ENCODE measurements at regions not wholly inside any gene's neighbourhood (a gene's known extent, or its start where the extent isn't known, plus 50 kb on each side); places are given as distances from the start of the nearest gene placed in this dataset.

DNA sequence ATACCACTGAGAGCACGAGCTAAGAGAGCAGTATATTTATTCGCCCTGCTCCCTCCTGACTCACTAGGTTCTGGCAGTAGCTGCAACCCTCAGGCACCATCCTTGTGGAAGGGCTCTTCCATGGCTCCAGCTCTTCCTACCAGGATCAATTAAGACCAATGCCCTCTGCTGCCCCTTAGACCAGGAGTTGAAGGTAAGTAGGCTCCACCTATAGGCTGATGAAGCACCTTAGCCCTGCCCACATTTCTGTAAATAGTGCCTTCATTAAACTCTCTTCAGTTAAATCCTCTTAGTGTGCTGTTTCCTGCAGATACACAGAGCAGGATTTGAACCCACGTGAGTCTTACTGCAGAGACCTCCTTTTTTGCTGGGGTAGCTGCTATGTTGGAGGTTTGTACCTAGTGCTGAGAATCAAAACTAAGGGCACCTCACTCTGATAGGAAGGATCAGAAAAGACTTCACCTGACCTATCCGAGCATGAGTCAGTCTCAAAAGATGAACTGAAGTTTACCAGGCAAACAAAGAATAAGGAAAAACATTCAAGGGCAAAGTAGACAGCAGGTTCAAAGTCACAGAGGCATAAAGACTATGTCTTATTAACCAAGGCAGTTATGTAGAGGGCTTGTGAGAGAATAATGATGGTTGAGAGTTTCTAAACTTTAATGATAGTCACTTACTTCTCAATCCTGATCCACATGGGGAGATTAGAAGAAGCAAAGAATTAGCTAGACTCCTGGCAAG lies 56.9 kb upstream of the BEND6 start:
- CTCF ChIA-PET = no interaction called here
- POLR2A ChIA-PET = no interaction called here
- intact Hi-C loops (cut with micrococcal nuclease) = no loop called here
- H3K9me3 Mint-ChIP-seq = no peaks in the 10 kb centered on the region
- ATAC-seq (ENCODE audit: low read depth) = no peak
- H3K36me3 Mint-ChIP-seq (ENCODE audit: low read depth) = no peaks in the 10 kb centered on the region
- H3K4me3 Mint-ChIP-seq = no peak overlapping the region
- H3K27ac Mint-ChIP-seq = no peak overlapping the region
- H3K4me1 Mint-ChIP-seq = no peaks in the 10 kb centered on the region
- DNase-seq = no peak
- TF ChIP-seq, protein P1, sequence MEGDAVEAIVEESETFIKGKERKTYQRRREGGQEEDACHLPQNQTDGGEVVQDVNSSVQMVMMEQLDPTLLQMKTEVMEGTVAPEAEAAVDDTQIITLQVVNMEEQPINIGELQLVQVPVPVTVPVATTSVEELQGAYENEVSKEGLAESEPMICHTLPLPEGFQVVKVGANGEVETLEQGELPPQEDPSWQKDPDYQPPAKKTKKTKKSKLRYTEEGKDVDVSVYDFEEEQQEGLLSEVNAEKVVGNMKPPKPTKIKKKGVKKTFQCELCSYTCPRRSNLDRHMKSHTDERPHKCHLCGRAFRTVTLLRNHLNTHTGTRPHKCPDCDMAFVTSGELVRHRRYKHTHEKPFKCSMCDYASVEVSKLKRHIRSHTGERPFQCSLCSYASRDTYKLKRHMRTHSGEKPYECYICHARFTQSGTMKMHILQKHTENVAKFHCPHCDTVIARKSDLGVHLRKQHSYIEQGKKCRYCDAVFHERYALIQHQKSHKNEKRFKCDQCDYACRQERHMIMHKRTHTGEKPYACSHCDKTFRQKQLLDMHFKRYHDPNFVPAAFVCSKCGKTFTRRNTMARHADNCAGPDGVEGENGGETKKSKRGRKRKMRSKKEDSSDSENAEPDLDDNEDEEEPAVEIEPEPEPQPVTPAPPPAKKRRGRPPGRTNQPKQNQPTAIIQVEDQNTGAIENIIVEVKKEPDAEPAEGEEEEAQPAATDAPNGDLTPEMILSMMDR (IDR thresholded peaks at IDR 0.05) = no peak
- peaks cover 7% of the 10 kb centered on the region for H3K27me3 Mint-ChIP-seq

DNA sequence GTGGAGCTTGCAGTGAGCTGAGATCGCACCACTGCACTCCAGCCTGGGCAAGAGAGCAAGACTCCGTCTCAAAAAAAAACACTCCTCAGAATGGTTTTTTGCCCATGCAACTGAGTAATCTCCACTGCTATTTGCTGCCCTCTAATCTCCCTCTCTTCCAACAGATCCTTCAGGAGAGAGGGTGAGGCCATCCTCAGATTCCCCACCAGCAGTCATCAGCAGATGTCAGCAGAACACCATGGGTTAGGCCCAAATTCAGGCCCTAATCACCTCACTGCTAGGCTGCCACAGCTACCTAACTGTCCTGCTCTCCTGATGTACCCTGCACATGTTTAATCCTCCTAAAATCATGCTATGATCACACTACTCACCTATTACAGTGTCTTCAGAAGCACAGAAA lies 63.2 kb upstream of the BEND6 start:
- Mint-ChIP-seq H3K27me3 (no peaks in the 10 kb centered on the region), H3K27ac (no peak overlapping the region), H3K4me1 (no peaks in the 10 kb centered on the region), H3K36me3 (ENCODE audit: low read depth) (no peaks in the 10 kb centered on the region), H3K4me3 (no peak overlapping the region), H3K9me3 (no peaks in the 10 kb centered on the region)
- TF ChIP-seq, protein P1 (IDR thresholded peaks at IDR 0.05) = no peak
- intact Hi-C loops (cut with micrococcal nuclease) = no loop called here
- POLR2A ChIA-PET = interaction anchor here (0.9 kb wide), 1 partner anchor 9 kb away, joined by 3 read pairs; no protein-coding TSS in a partner anchor
- ATAC-seq (ENCODE audit: low read depth) = no peak
- CTCF ChIA-PET = interaction anchor here (0.6 to 3.1 kb wide), 3 partner anchors 10 to 424 kb away, joined by 4 to 16 read pairs (median 6); no protein-coding TSS in a partner anchor
- no peak for DNase-seq

DNA sequence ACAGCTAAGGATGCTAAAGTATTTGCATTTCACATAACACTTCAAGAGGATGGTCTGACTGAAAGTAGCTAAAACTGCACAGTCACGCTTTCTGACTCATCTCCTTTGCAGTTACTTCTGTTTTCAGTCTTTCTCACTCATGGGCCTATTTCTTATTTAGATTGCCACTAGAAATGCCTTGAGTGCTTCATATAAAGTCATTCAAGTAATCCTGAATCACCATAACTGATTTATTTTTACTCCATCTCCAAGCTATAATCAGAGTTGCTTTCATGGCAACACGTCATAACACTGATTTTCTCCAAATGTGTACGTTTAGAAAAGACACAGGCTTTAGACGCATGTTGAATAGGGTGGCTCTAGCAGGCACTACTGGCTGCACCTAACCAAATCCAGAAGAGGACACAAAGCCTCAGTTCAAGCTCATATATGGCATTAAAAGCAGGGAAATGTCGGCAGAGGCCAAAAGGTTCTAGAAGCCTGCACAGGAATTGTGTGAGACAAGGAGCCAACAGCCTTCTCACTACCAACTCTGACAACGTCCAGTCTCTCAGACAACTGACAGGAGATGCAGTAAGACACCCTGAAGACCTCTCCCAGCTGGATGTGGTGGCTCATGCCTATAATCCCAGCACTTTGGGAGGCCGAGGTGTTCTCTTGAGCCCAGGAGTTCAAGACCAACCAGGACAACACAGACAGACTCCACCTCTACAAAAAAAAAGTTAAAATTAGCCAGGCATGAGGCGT lies 64.1 kb upstream of the BEND6 start:
- TF ChIP-seq, protein P1 (IDR thresholded peaks at IDR 0.05) = no peak
- CTCF ChIA-PET = interaction anchor here (3.1 kb wide), 1 partner anchor 11 kb away, joined by 16 read pairs; no protein-coding TSS in a partner anchor
- H3K27ac Mint-ChIP-seq = no peak overlapping the region
- no peaks in the 10 kb centered on the region for H3K9me3 Mint-ChIP-seq
- POLR2A ChIA-PET = interaction anchor here (0.9 kb wide), 1 partner anchor 9 kb away, joined by 3 read pairs; no protein-coding TSS in a partner anchor
- intact Hi-C loops (cut with micrococcal nuclease) = no loop called here
- DNase-seq (no peak), ATAC-seq (ENCODE audit: low read depth) (no peak)
- no peaks in the 10 kb centered on the region for H3K4me1 Mint-ChIP-seq
- no peaks in the 10 kb centered on the region for H3K36me3 Mint-ChIP-seq (ENCODE audit: low read depth)
- no peak overlapping the region for H3K4me3 Mint-ChIP-seq
- no peaks in the 10 kb centered on the region for H3K27me3 Mint-ChIP-seq

DNA sequence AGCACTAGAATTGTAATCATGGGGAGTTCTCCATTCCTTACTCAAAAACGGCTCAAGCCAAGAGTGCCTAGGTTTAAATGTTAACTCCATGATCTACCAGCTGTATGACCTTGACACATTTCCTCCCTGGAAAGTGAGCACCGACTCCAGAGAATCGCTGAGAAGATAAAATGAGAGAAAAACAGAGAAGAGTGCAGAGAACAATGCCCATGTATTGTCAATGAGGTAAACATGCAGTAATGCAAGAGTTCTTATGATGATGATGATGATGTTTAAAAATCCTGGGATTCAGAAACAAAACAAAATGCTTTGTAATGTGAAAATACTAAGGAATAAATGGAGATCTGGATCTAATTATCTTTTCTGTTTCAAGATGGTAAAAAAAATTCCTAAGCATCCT lies 64.8 kb upstream of the BEND6 start:
- no peak for ATAC-seq (ENCODE audit: low read depth)
- DNase-seq = no peak
- ChIA-PET CTCF (interaction anchor here (3.1 kb wide), 1 partner anchor 12 kb away, joined by 16 read pairs; no protein-coding TSS in a partner anchor), POLR2A (no interaction called here)
- TF ChIP-seq, protein P1 (IDR thresholded peaks at IDR 0.05) = no peak
- Mint-ChIP-seq H3K27me3 (no peaks in the 10 kb centered on the region), H3K27ac (no peak overlapping the region), H3K36me3 (ENCODE audit: low read depth) (no peaks in the 10 kb centered on the region), H3K9me3 (no peaks in the 10 kb centered on the region), H3K4me1 (no peaks in the 10 kb centered on the region), H3K4me3 (no peak overlapping the region)
- intact Hi-C loops (cut with micrococcal nuclease) = no loop called here

DNA sequence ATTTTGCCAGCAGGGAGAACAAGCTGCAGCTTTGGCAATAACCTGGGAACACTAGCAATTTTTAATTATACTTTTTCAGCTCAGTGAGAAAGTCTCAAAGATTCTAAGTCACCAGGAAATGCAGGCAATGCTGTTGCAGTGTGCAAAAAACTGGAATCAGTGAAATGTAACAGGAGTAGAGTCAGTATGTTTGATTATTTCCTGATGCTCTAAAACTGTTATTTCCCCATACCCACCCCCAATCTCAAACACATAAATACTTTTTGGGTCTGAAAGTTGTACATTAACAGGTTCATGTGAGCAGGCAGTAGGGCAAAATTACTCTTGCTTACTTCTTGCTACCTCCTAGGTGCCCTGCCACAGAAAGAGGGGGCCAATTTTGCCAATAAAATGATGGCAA lies 65.4 kb upstream of the BEND6 start:
- H3K36me3 Mint-ChIP-seq (ENCODE audit: low read depth) = no peaks in the 10 kb centered on the region
- no peak for DNase-seq
- H3K4me3 Mint-ChIP-seq = no peak overlapping the region
- ChIA-PET CTCF (no interaction called here), POLR2A (no interaction called here)
- intact Hi-C loops (cut with micrococcal nuclease) = no loop called here
- H3K27me3 Mint-ChIP-seq = peaks cover under 1% of the 10 kb centered on the region
- H3K27ac Mint-ChIP-seq = no peak overlapping the region
- no peaks in the 10 kb centered on the region for H3K9me3 Mint-ChIP-seq
- no peak for ATAC-seq (ENCODE audit: low read depth)
- H3K4me1 Mint-ChIP-seq = no peaks in the 10 kb centered on the region
- TF ChIP-seq, protein P1 (IDR thresholded peaks at IDR 0.05) = no peak
